ENCODE measurements at regions not wholly inside any gene's neighbourhood (a gene's known extent, or its start where the extent isn't known, plus 50 kb on each side); places are given as distances from the start of the nearest gene placed in this dataset.

- no peak for TF ChIP-seq CBX8 (IDR thresholded peaks at IDR 0.05)
- no peak for TF ChIP-seq CTCF (IDR thresholded peaks at IDR 0.05)
- TF ChIP-seq SMC3 (IDR thresholded peaks at IDR 0.05) = no peak
- TF ChIP-seq CEBPB (IDR thresholded peaks at IDR 0.05) = no peak
- no peak for TF ChIP-seq USF2 (IDR thresholded peaks at IDR 0.05)
- TF ChIP-seq POLR2A (IDR thresholded peaks at IDR 0.05; ENCODE audit: low read length) = no peak
- TF ChIP-seq, protein P1, sequence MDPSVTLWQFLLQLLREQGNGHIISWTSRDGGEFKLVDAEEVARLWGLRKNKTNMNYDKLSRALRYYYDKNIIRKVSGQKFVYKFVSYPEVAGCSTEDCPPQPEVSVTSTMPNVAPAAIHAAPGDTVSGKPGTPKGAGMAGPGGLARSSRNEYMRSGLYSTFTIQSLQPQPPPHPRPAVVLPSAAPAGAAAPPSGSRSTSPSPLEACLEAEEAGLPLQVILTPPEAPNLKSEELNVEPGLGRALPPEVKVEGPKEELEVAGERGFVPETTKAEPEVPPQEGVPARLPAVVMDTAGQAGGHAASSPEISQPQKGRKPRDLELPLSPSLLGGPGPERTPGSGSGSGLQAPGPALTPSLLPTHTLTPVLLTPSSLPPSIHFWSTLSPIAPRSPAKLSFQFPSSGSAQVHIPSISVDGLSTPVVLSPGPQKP (IDR thresholded peaks at IDR 0.05; ENCODE audit: low read depth, low read length) = no peak
- TF ChIP-seq PHF8 (IDR thresholded peaks at IDR 0.05; ENCODE audit: borderline replicate concordance, low read depth) = no peak
- no peak for TF ChIP-seq RNF2 (IDR thresholded peaks at IDR 0.05; ENCODE audit: borderline replicate concordance, low read depth)
- TF ChIP-seq, protein P2, sequence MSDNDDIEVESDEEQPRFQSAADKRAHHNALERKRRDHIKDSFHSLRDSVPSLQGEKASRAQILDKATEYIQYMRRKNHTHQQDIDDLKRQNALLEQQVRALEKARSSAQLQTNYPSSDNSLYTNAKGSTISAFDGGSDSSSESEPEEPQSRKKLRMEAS (IDR thresholded peaks at IDR 0.05) = no peak
- TF ChIP-seq, protein P3, sequence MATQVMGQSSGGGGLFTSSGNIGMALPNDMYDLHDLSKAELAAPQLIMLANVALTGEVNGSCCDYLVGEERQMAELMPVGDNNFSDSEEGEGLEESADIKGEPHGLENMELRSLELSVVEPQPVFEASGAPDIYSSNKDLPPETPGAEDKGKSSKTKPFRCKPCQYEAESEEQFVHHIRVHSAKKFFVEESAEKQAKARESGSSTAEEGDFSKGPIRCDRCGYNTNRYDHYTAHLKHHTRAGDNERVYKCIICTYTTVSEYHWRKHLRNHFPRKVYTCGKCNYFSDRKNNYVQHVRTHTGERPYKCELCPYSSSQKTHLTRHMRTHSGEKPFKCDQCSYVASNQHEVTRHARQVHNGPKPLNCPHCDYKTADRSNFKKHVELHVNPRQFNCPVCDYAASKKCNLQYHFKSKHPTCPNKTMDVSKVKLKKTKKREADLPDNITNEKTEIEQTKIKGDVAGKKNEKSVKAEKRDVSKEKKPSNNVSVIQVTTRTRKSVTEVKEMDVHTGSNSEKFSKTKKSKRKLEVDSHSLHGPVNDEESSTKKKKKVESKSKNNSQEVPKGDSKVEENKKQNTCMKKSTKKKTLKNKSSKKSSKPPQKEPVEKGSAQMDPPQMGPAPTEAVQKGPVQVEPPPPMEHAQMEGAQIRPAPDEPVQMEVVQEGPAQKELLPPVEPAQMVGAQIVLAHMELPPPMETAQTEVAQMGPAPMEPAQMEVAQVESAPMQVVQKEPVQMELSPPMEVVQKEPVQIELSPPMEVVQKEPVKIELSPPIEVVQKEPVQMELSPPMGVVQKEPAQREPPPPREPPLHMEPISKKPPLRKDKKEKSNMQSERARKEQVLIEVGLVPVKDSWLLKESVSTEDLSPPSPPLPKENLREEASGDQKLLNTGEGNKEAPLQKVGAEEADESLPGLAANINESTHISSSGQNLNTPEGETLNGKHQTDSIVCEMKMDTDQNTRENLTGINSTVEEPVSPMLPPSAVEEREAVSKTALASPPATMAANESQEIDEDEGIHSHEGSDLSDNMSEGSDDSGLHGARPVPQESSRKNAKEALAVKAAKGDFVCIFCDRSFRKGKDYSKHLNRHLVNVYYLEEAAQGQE (IDR thresholded peaks at IDR 0.05) = no peak
- no peak for TF ChIP-seq JUN (IDR thresholded peaks at IDR 0.05)
- no peak for TF ChIP-seq POLR2AphosphoS2 (conservative IDR thresholded peaks at IDR 0.05; ENCODE audit: low read length)
- TF ChIP-seq JUNB (IDR thresholded peaks at IDR 0.05) = no peak
Measured at GRCh38 chr1:30634507-30634906, 88.9 kb downstream of the MATN1 start.
